Fibroblast of lung (primary cell): ENCODE measurements at regions not wholly inside any gene's neighbourhood (a gene's known extent, or its start where the extent isn't known, plus 50 kb on each side); places are given as distances from the start of the nearest gene placed in this dataset.

Experiments
- DNase-seq, 2 donors: peaks; one replicate each; pipeline versions ENCODE4 v3.0.0 to v3.0.0-alpha.2; 2010; ENCODE audit warnings: low read depth in 2 of 2
- H2AFZ ChIP-seq: 2 replicates; pipeline ENCODE4 v1.5.1; 2012; ENCODE audit warnings: low read length, control low read depth, inconsistent platforms
- H3K27ac ChIP-seq: 2 replicates; pipeline ENCODE4 v1.5.1; 2011; ENCODE audit warnings: low read length, control low read depth; ENCODE audit not compliant: insufficient read depth
- H3K27me3 ChIP-seq: 2 replicates; pipeline ENCODE4 v1.5.1; 2011; ENCODE audit warnings: mild to moderate bottlenecking, low read length; ENCODE audit not compliant: control insufficient read depth, insufficient read depth
- H3K36me3 ChIP-seq: 2 replicates; pipeline ENCODE4 v1.5.1; 2011; ENCODE audit warnings: low read length; ENCODE audit not compliant: control insufficient read depth, insufficient read depth
- H3K4me1 ChIP-seq: 2 replicates; pipeline ENCODE4 v1.5.1; 2011; ENCODE audit warnings: low read length; ENCODE audit not compliant: control insufficient read depth, insufficient read depth; ENCODE audit errors: extremely low read depth
- H3K4me2 ChIP-seq: 2 replicates; pipeline ENCODE4 v1.5.1; 2011; ENCODE audit warnings: low read length, control low read depth; ENCODE audit not compliant: insufficient read depth; ENCODE audit errors: extremely low read depth
- H3K4me3 ChIP-seq, 4 experiments: fragments of 200-600 bp in 1 of 4; sonication (generic) in 1 of 4; replicated peaks in 1 of 4; 2 replicates each; pipeline ENCODE4 v1.5.1; 2011 to 2016; ENCODE audit warnings: low read length in 4 of 4, low read depth in 3 of 4, mild to moderate bottlenecking in 3 of 4, control low read depth in 2 of 4, inconsistent platforms in 1 of 4, mixed read lengths in 1 of 4; ENCODE audit not compliant: insufficient read depth in 1 of 4; ENCODE audit errors: control extremely low read depth in 1 of 4
- H3K79me2 ChIP-seq: 2 replicates; pipeline ENCODE4 v1.5.1; 2012; ENCODE audit warnings: mild to moderate bottlenecking, low read length, inconsistent platforms; ENCODE audit not compliant: control insufficient read depth, insufficient read depth
- H3K9ac ChIP-seq: 2 replicates; pipeline ENCODE4 v1.5.1; 2011; ENCODE audit warnings: mild to moderate bottlenecking, low read length, control low read depth; ENCODE audit not compliant: insufficient read depth
- H3K9me3 ChIP-seq: 2 replicates; pipeline ENCODE4 v1.5.1; 2012; ENCODE audit warnings: low read depth, low read length; ENCODE audit not compliant: control insufficient read depth, insufficient read depth
- H4K20me1 ChIP-seq: 2 replicates; pipeline ENCODE4 v1.5.1; 2011; ENCODE audit warnings: low read length; ENCODE audit not compliant: control insufficient read depth, insufficient read depth; ENCODE audit errors: extremely low read depth
- EZH2 ChIP-seq: IDR thresholded peaks from 2 replicates; pipeline ENCODE4 v1.5.1; 2012; ENCODE audit warnings: low read length, control low read depth, mild to moderate bottlenecking; ENCODE audit errors: missing control alignments
- TF ChIP-seq, protein P1 (sequence below), 2 donors: IDR thresholded peaks in 1 of 2; conservative IDR thresholded peaks in 1 of 2; 1 replicate in 1 of 2; 2 replicates in 1 of 2; pipeline ENCODE4 v1.5.1; 2011 to 2012; ENCODE audit warnings: low read length in 2 of 2, control low read depth in 1 of 2, inconsistent platforms in 1 of 2, low read depth in 1 of 2, mild to moderate bottlenecking in 1 of 2

GRCh38 chr4:57875829-57876392, 765.7 kb upstream of the IGFBP7 start:
- H3K27me3 ChIP-seq, result no peaks in the 10 kb centered on the region
- no peak overlapping the region for H3K27ac ChIP-seq
- no peaks in the 10 kb centered on the region for H3K4me1 ChIP-seq
- no peak overlapping the region for H3K9ac ChIP-seq
- H3K36me3 ChIP-seq, result no peaks in the 10 kb centered on the region
- TF ChIP-seq, protein P1, sequence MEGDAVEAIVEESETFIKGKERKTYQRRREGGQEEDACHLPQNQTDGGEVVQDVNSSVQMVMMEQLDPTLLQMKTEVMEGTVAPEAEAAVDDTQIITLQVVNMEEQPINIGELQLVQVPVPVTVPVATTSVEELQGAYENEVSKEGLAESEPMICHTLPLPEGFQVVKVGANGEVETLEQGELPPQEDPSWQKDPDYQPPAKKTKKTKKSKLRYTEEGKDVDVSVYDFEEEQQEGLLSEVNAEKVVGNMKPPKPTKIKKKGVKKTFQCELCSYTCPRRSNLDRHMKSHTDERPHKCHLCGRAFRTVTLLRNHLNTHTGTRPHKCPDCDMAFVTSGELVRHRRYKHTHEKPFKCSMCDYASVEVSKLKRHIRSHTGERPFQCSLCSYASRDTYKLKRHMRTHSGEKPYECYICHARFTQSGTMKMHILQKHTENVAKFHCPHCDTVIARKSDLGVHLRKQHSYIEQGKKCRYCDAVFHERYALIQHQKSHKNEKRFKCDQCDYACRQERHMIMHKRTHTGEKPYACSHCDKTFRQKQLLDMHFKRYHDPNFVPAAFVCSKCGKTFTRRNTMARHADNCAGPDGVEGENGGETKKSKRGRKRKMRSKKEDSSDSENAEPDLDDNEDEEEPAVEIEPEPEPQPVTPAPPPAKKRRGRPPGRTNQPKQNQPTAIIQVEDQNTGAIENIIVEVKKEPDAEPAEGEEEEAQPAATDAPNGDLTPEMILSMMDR (conservative IDR thresholded peaks at IDR 0.05 in 1 of 2, IDR thresholded peaks at IDR 0.05 in 1 of 2; ENCODE audit: low read depth in 1 of 2, low read length in 2 of 2), result no peak
- TF ChIP-seq EZH2, result no peak
- H3K4me3 ChIP-seq, result no peak overlapping the region
- H3K4me2 ChIP-seq, result no peak overlapping the region
- no peak for DNase-seq
- H3K9me3 ChIP-seq, result no peaks in the 10 kb centered on the region
- no peaks in the 10 kb centered on the region for H3K79me2 ChIP-seq
- no peaks in the 10 kb centered on the region for H4K20me1 ChIP-seq
- no peak overlapping the region for H2AFZ ChIP-seq

- DNase-seq, result no peak
- no peaks in the 10 kb centered on the region for H3K27me3 ChIP-seq
- no peaks in the 10 kb centered on the region for H3K79me2 ChIP-seq
- no peak overlapping the region for H3K4me3 ChIP-seq
- H3K9me3 ChIP-seq, result no peaks in the 10 kb centered on the region
- TF ChIP-seq EZH2, result no peak
- TF ChIP-seq, protein P1 (conservative IDR thresholded peaks at IDR 0.05 in 1 of 2, IDR thresholded peaks at IDR 0.05 in 1 of 2; ENCODE audit: low read depth in 1 of 2, low read length in 2 of 2), result no peak
- H3K36me3 ChIP-seq, result no peaks in the 10 kb centered on the region
- H4K20me1 ChIP-seq, result no peaks in the 10 kb centered on the region
- H3K4me2 ChIP-seq, result no peak overlapping the region
- no peak overlapping the region for H2AFZ ChIP-seq
- H3K4me1 ChIP-seq, result no peaks in the 10 kb centered on the region
- no peak overlapping the region for H3K27ac ChIP-seq
- H3K9ac ChIP-seq, result no peak overlapping the region
Observed at GRCh38 chr4:57866468-57867171, 756.4 kb upstream of the IGFBP7 start.

DNA sequence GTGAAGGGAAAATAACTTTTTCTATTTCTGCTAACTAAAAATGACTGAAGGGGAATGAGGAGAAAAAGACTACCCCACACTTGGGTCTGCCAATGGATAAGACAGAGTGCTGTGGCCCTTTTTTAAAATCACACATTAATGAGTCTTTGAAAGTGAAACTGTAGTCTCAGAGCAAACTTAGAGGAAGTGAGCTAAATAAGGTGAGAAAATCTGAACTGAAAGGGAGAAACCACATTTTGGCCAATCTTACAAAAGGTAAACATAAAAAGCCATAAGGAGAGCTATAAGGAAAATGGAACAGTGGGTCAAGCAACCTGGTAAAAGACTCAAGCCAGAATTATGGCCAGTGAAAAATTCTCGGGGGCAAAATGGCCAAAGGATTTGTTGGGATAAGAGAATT, 755.1 kb upstream of the IGFBP7 start:
- Histone ChIP-seq H3K4me3 (no peak overlapping the region), H3K27ac (no peak overlapping the region), H3K79me2 (no peaks in the 10 kb centered on the region), H4K20me1 (no peaks in the 10 kb centered on the region), H3K36me3 (no peaks in the 10 kb centered on the region), H3K9ac (no peak overlapping the region), H3K9me3 (no peaks in the 10 kb centered on the region), H3K4me2 (no peak overlapping the region), H2AFZ (no peak overlapping the region), H3K4me1 (no peaks in the 10 kb centered on the region), H3K27me3 (no peaks in the 10 kb centered on the region)
- no peak for DNase-seq
- TF ChIP-seq EZH2, result no peak
- TF ChIP-seq, protein P1 (conservative IDR thresholded peaks at IDR 0.05 in 1 of 2, IDR thresholded peaks at IDR 0.05 in 1 of 2; ENCODE audit: low read depth in 1 of 2, low read length in 2 of 2), result no peak
